G401.6 (cell line): ENCODE measurements at regions not wholly inside any gene's neighbourhood (a gene's known extent, or its start where the extent isn't known, plus 50 kb on each side); places are given as distances from the start of the nearest gene placed in this dataset.
"Not testable (repeated sequence)": the region's sequence is repeated elsewhere in the genome, so short reads cannot be mapped to it uniquely, and the experiment has no call there.

Experiments used
- FAIRE-seq: peaks from 2 replicates; lab custom pipeline; 2012; peaks lifted over from hg19 to GRCh38; lab: Jason Lieb, UNC

- not testable (repeated sequence) for FAIRE-seq
These were observed 562.1 kb downstream of the ZNF674 start for GRCh38 chrX:45982958-45983727.

GRCh38 chrX:45980726-45981125 lies 564.5 kb downstream of the ZNF674 start:
- FAIRE-seq = no peak

- FAIRE-seq = no peak
These were observed 569.6 kb downstream of the ZNF674 start for GRCh38 chrX:45975633-45976032.

- no peak for FAIRE-seq
These were observed 572.6 kb downstream of the ZNF674 start for GRCh38 chrX:45972636-45973035.

GRCh38 chrX:45959567-45959966 lies 585.7 kb downstream of the ZNF674 start:
- no peak for FAIRE-seq

- FAIRE-seq = no peak
These were observed 588.9 kb downstream of the ZNF674 start for GRCh38 chrX:45956191-45956870.

GRCh38 chrX:45955661-45956060 lies 589.6 kb downstream of the ZNF674 start:
- FAIRE-seq = no peak

GRCh38 chrX:45954026-45954425 lies 591.2 kb downstream of the ZNF674 start:
- FAIRE-seq = no peak

GRCh38 chrX:45952030-45952429 lies 593.2 kb downstream of the ZNF674 start:
- FAIRE-seq = no peak

- FAIRE-seq = no peak
These were observed 609.8 kb downstream of the ZNF674 start for GRCh38 chrX:45935408-45935807.

GRCh38 chrX:45912316-45912715 lies 632.9 kb downstream of the ZNF674 start:
- FAIRE-seq = no peak

GRCh38 chrX:45907786-45908185 lies 637.4 kb downstream of the ZNF674 start:
- FAIRE-seq = no peak

GRCh38 chrX:45903781-45904201 lies 641.4 kb downstream of the ZNF674 start:
- no peak for FAIRE-seq

GRCh38 chrX:45900766-45901615 lies 644.2 kb downstream of the ZNF674 start:
- no peak for FAIRE-seq

- FAIRE-seq = no peak
These were observed 650.2 kb downstream of the ZNF674 start for GRCh38 chrX:45894864-45895645.

- no peak for FAIRE-seq
These were observed 655.8 kb downstream of the ZNF674 start for GRCh38 chrX:45889471-45889870.

- FAIRE-seq = no peak
These were observed 656.7 kb downstream of the ZNF674 start for GRCh38 chrX:45888518-45888917.

GRCh38 chrX:45885931-45886330 lies 659.3 kb downstream of the ZNF674 start:
- FAIRE-seq = no peak

GRCh38 chrX:45879512-45879911 lies 665.7 kb downstream of the ZNF674 start:
- no peak for FAIRE-seq

GRCh38 chrX:45876206-45876605 lies 669.0 kb downstream of the ZNF674 start:
- no peak for FAIRE-seq

GRCh38 chrX:45873781-45874180 lies 671.4 kb downstream of the ZNF674 start:
- no peak for FAIRE-seq

- FAIRE-seq = no peak
These were observed 671.8 kb upstream of the DIPK2B start for GRCh38 chrX:45872480-45872879.
